ENCODE measurements at regions not wholly inside any gene's neighbourhood (a gene's known extent, or its start where the extent isn't known, plus 50 kb on each side); places are given as distances from the start of the nearest gene placed in this dataset.

- 0 out of 4 replicates have a peak, but pooled peaks cover 0 to 3% of the 10 kb centered on the region in 2 experiments for H3K4me1 Mint-ChIP-seq
- no peaks in the 10 kb centered on the region for H3K27me3 Mint-ChIP-seq (ENCODE audit: low read depth)
- Histone ChIP-seq H2BK15ac (ENCODE audit: low read depth, low read length) (no peak overlapping the region), H3K23me2 (ENCODE audit: insufficient read length, low read depth, low read length, poor library complexity, severe bottlenecking) (no peaks in the 10 kb centered on the region), H3T11ph (ENCODE audit: low read length) (no peak overlapping the region), H3K79me2 (ENCODE audit: insufficient read depth, low read length) (no peaks in the 10 kb centered on the region), H4K8ac (replicated peaks; ENCODE audit: insufficient read length, low read depth, low read length) (no peak overlapping the region), H4K91ac (ENCODE audit: insufficient read length, low read depth, low read length) (no peak overlapping the region), H4K20me1 (ENCODE audit: control insufficient read depth, insufficient read depth, insufficient read length) (no peaks in the 10 kb centered on the region), H3K79me1 (ENCODE audit: insufficient read depth, low read depth, low read length, poor library complexity, severe bottlenecking) (no peaks in the 10 kb centered on the region), H3K4ac (ENCODE audit: low read depth, low read length) (no peak overlapping the region), H3K14ac (ENCODE audit: insufficient read depth, low read length) (no peak overlapping the region), H2BK120ac (ENCODE audit: low read depth, low read length, poor library complexity, severe bottlenecking) (no peak overlapping the region), H3K9me3 (ENCODE audit: control insufficient read depth, low read depth, low read length) (no peaks in the 10 kb centered on the region), H3K27me3 (ENCODE audit: insufficient read depth, low read length) (no peaks in the 10 kb centered on the region), H3K4me1 (ENCODE audit: insufficient read depth, low read length) (no peaks in the 10 kb centered on the region), H3K18ac (ENCODE audit: insufficient read length, low read depth, low read length) (no peak overlapping the region), H2AK5ac (ENCODE audit: insufficient read length, low read length) (no peak overlapping the region), H2AFZ (ENCODE audit: low read length) (no peak overlapping the region), H2BK20ac (ENCODE audit: low read depth, low read length, poor library complexity, severe bottlenecking) (no peak overlapping the region), H2BK5ac (ENCODE audit: insufficient read length, low read length) (no peak overlapping the region), H3K4me2 (ENCODE audit: insufficient read depth, insufficient read length, low read length) (no peak overlapping the region), H3K56ac (ENCODE audit: insufficient read length, low read depth, low read length) (no peak overlapping the region), H3K23ac (ENCODE audit: insufficient read length, low read depth, low read length) (no peak overlapping the region), H2BK12ac (ENCODE audit: insufficient read length, low read depth, low read length) (no peak overlapping the region), H3K27ac (ENCODE audit: insufficient read length, low read depth, low read length) (no peak overlapping the region), H4K5ac (ENCODE audit: insufficient read length, low read depth, low read length) (no peak overlapping the region), H3K9ac (ENCODE audit: extremely low read depth, insufficient read length, low read length) (no peak overlapping the region)
- H3K27ac Mint-ChIP-seq = no peak overlapping the region
- H3K9me3 Mint-ChIP-seq = no peaks in the 10 kb centered on the region
- DNase-seq = no peak
- no peaks in the 10 kb centered on the region for H3K36me3 Mint-ChIP-seq (ENCODE audit: insufficient read depth in 1 of 3, low read depth in 3 of 3)
- H3K4me3 Mint-ChIP-seq = no peak overlapping the region
- TF ChIP-seq CTCF (conservative IDR thresholded peaks at IDR 0.05) = no peak
These were observed 166.8 kb downstream of the RMST start for GRCh38 chr12:97629382-97629781.

Measured in H9 (cell line).